AG08396 (cell line): ENCODE measurements at regions not wholly inside any gene's neighbourhood (a gene's known extent, or its start where the extent isn't known, plus 50 kb on each side); places are given as distances from the start of the nearest gene placed in this dataset.
A peak's percentile ranks its signal among the peaks of the same experiment; 100 is the strongest.
"Not testable (repeated sequence)": the region's sequence is repeated elsewhere in the genome, so short reads cannot be mapped to it uniquely, and the experiment has no call there.

Source experiments
- DNase-seq: peaks from one replicate; pipeline ENCODE4 v3.0.0; 2012; ENCODE audit warnings: low spot score, mixed read lengths

- no peak for DNase-seq
Observed at GRCh38 chr7:93048136-93048930, 69.4 kb downstream of the SAMD9 start.

DNA sequence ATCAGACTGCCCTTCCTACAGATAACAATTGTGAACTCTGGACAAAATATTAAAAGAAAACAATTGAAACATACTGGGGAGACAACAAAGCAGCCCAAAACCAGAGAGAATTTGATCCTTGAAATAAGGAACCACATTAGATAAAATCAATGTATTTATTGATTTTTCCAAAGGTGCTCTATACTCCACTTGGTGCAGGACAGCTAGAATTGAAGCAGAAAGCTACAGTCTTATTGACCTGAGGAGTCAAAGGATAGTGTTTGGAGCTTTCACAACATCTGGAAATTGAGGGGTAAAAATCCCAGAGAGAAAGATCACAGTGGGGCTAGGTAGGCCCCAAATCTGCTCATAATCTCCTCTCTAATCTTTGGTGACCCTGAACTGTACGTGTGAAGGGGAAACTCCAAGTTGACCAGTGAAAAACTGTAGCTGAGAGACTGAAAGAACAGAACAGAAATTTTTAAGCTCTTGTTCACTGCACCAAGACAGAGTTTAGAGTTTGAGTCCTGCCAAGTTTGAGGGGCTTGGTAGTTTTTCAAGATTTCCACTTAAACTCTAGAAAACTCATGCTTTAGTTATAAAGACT is 70.2 kb downstream of the SAMD9 start:
- no peak for DNase-seq

GRCh38 chr7:93046641-93047040 is 71.1 kb downstream of the SAMD9 start:
- DNase-seq: no peak

- DNase-seq: peak; percentile 32
Observed at GRCh38 chr7:93044147-93044810, 73.5 kb downstream of the SAMD9 start.

DNA sequence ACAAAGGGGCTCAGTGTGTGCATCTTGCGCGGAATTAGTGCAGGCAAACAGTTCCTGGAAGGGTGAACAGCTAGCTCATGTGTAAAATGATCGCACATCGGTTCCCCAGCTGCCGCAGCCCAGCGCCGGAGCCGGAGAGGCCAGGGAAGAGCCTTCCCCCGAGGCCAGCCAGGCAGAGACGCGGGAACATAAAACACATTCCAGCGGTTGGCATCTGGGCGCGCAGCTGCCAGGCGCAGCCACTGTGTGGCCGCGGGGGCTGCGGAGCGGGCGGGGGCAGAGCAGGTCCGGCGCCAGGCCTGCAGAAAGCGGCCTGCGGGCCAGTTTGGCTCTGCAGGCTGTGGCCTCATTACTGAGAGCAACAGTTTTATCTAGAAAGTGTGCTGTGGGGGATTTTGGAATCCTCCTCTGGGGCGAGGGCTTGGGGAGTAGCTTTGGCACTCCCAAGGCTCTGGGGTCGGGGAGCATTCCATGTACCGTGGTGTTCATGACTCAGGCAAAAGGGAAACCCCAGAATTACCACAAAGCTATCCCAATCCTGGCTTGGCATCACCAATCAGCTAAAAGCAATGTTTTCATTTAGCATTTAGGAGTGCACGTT is 74.3 kb downstream of the SAMD9 start:
- DNase-seq: peak; percentile 85

DNA sequence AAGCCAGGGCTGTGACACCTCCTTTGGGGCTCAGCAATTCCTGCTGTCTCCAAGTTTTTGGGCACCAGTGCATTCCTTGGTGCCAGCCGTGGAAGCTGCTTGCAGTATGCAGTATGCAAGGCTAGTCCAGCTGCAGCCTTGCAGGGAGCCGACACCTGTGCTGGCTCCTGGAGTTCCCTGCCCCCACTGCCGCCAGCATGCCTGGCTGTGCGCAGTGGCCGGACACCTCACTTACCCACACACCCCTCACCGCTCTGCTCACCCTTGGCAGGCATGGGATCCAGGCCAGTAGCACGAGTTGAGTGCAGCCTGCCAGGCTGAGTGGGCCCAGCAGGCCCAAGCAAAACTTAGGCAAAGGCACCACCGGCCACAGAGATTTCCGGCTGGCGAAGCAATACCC is 77.4 kb downstream of the SAMD9 start:
- DNase-seq: no peak

DNA sequence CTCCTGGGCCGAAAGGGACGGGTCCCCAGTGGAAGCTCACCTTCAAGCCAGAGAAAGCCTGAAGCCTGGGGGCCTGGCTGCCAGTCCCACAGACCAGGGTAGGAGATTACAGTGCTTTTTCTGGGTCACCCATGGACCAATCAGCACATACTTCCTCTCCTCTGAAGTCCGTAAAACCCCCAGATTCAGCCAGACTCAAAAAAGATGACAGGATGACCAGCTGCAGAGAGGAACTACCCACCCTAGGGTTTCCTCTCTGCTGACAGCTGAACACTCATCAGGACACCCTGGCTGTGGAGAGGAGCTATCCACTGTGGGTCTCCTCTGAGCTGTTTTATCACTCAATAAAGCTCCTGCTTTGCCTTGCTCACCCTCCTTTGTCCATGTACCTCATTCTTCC is 78.0 kb downstream of the SAMD9 start:
- DNase-seq: no peak

DNA sequence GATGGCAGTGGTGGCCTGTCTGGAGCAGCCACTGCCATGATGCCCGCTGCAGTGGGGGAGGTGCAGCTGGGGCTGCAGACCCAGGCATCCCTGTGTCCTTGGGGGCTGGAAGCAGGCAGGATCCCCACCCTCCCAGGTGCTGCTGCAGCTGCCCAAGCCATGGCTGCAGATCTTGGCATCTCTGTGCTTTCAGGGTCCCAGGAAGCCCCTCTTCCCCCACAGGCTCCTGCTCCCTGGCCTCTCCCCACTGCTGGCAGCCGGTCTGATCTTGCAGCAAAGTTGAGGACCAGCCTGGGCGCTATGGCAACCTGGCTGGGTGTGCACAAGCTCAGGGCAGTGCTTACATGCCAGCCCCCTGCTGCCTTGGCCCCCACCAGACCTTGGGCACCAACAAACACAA is 78.5 kb downstream of the SAMD9 start:
- no peak for DNase-seq

- DNase-seq: no peak
Observed at GRCh38 chr7:93036807-93037206, 81.0 kb downstream of the SAMD9 start.

DNA sequence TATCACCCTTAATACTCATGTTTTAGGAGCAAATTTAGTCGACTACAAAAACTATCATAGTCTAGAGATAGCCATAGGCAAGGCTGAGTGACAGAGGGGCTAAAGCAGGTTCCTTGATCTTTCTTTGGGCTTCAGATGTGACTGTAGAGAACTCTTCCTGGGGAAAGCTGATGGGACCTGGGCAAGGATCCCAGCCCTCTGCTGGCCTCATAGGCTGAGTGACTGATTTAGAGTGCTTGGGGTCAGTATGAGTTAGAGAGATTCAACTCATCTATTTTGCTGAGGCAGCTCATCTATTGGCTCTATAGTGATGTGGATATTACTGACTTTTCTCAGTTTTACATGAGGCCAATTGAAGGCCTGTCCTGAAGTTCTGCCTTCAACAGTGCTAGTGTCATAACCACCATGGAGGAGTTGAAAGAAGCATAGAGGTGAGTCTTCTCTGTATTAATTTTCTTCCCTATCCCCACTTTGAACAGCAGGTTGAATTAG is 81.6 kb downstream of the SAMD9 start:
- no peak for DNase-seq

- no peak for DNase-seq
Observed at GRCh38 chr7:93031795-93032194, 86.0 kb downstream of the SAMD9 start.

GRCh38 chr7:93030605-93031225 is 87.1 kb downstream of the SAMD9 start:
- no peak for DNase-seq

DNA sequence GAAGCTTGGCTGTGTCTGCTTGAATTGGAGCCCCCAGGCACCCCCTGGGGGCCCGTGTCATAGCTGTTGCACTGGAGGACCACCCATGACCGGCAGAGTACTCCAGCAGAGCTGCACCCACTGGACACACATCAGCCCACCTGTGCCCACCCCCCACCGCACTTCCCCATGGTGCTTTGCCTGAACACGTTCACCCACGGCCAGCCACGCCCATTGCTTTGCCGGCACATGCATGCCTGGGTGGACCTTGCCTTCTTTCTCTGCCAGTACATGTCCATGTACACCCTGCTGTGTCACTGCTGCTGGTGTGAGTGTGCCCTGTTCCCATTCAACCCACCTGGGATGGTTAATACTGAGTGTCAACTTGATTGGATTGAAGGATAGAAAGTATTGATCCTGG is 88.7 kb downstream of the SAMD9 start:
- no peak for DNase-seq

DNA sequence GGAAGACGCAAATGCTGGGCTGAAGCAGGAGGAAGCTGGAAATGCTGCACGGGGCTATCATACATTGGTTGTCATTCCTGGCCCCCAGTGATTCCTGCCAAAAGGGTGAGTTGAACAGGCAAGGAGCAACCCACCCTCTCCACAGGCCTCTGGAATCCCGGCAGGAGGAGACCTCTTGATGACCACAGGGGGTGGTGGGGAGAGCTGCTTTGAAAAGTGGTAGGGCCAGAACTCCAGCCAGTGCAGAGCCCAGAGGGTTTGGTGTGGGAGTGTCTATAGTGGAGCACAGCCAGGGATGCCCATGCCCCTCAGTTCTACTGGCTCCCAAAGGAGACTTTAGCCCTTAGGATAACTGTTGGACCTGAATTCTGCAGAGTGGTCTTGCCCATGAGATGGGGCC is 89.2 kb downstream of the SAMD9 start:
- DNase-seq: no peak

- no peak for DNase-seq
Observed at GRCh38 chr7:93027044-93027443, 90.7 kb downstream of the SAMD9 start.

DNA sequence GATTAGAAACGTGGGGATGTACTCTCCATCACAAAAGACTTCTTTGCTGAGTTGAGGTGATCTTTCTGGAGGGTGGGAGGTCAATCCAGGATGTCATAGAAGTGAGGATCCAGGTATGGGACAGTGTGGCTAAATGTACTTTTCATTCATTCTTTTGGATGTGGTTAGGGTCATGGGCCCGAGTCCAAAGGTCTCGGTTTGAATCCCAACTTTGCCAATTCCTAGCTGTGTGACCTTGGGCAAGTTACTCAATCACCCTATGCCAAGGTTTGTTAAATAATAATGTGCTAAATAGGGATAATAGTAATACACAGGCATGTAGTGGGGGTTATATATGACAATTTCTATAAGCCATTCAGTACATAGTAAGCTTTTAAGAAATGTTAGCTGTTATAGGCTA is 91.4 kb downstream of the SAMD9 start:
- no peak for DNase-seq

GRCh38 chr7:93025389-93025788 is 92.4 kb downstream of the SAMD9 start:
- DNase-seq: no peak

GRCh38 chr7:93022931-93023478 is 94.8 kb downstream of the SAMD9 start:
- not testable (repeated sequence) for DNase-seq

GRCh38 chr7:93021748-93022147 is 96.0 kb downstream of the SAMD9 start:
- DNase-seq: no peak

GRCh38 chr7:93018716-93019115 is 99.1 kb downstream of the SAMD9 start:
- DNase-seq: no peak

GRCh38 chr7:93016681-93017381 is 100.9 kb downstream of the SAMD9 start:
- no peak for DNase-seq
